ENCODE measurements at regions not wholly inside any gene's neighbourhood (a gene's known extent, or its start where the extent isn't known, plus 50 kb on each side); places are given as distances from the start of the nearest gene placed in this dataset.
"Not testable (repeated sequence)": the region's sequence is repeated elsewhere in the genome, so short reads cannot be mapped to it uniquely, and the experiment has no call there.

DNA sequence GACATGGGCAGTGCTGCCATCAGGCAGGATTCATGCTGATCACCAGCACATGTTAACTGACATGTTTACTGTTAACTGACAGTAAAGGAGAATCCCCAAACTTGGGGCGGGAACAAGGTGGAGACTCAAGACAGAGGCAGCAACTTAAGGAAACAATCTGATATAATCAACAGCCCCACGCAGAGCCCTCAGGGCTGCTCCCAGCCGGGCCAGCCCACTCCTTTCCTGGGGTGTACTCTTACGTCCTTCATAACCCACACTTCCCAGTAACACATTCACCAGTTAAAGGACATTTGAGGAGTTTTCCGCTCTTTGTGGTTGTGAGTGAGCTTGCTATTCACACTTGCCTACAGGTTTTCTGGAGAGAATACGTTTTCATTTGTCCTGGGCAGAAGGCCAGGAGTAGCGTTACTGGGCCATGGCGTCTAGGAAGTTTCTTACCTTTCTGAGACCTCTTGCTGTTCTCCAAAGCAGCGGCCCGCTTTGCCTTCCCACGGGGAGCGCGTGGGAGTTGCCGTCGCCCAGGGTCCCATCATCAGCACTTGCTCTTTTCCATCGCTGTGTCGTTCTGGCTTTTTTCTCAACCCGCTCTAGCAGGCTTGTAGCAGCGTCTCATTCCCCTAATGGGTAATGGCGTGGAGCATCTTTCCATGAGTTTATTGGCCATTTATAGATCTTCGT is 56.4 kb downstream of the FOXF2 start:
- no peaks in the 10 kb centered on the region for H3K36me3 ChIP-seq (replicated peaks in 1 of 2)
- intact Hi-C loops (cut with DNase I): no loop called here
- no peaks in the 10 kb centered on the region for H3K9me3 ChIP-seq (replicated peaks in 1 of 3)
- H3K4me3 ChIP-seq: no peak overlapping the region
- WGBS, 4 donors: 74 to 82% (median 81%) methylated on average over 21 of the region's 21 CpGs
- DNase-seq: no peak
- no peak for TF ChIP-seq POLR2A (IDR thresholded peaks at IDR 0.05)
- TF ChIP-seq, protein P1, sequence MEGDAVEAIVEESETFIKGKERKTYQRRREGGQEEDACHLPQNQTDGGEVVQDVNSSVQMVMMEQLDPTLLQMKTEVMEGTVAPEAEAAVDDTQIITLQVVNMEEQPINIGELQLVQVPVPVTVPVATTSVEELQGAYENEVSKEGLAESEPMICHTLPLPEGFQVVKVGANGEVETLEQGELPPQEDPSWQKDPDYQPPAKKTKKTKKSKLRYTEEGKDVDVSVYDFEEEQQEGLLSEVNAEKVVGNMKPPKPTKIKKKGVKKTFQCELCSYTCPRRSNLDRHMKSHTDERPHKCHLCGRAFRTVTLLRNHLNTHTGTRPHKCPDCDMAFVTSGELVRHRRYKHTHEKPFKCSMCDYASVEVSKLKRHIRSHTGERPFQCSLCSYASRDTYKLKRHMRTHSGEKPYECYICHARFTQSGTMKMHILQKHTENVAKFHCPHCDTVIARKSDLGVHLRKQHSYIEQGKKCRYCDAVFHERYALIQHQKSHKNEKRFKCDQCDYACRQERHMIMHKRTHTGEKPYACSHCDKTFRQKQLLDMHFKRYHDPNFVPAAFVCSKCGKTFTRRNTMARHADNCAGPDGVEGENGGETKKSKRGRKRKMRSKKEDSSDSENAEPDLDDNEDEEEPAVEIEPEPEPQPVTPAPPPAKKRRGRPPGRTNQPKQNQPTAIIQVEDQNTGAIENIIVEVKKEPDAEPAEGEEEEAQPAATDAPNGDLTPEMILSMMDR (IDR thresholded peaks at IDR 0.05): no peak
- H3K27me3 ChIP-seq: no peaks in the 10 kb centered on the region
- H3K4me1 ChIP-seq (replicated peaks in 1 of 2): no peaks in the 10 kb centered on the region
- no peak overlapping the region for H3K27ac ChIP-seq

DNA sequence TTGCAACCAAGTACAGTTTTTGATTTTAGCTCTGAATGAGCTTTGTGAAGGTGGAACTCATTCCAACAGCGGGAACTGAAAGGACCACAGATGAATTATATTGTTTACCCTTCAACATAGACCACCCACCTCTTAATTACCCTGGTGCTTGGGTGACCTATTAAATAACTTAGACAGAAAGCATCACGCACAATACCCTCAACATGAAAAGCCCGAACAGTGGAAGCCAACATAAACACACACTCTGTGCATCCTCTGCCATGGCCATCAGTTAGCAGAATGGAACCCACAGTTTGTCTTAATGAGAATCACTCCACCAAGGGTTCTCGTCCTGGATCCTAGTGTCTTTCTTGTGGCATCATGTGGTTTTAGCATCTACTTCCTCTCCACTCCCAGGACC is 60.5 kb downstream of the FOXF2 start:
- no peak for DNase-seq
- 57 to 70% (median 65%) methylated on average over 4 of the region's 4 CpGs for WGBS, 4 donors
- no peak for TF ChIP-seq POLR2A (IDR thresholded peaks at IDR 0.05)
- TF ChIP-seq, protein P1 (IDR thresholded peaks at IDR 0.05): no peak
- Histone ChIP-seq H3K27me3 (no peaks in the 10 kb centered on the region), H3K27ac (no peak overlapping the region), H3K4me1 (replicated peaks in 1 of 2) (no peaks in the 10 kb centered on the region), H3K4me3 (no peak overlapping the region), H3K9me3 (replicated peaks in 1 of 3) (no peaks in the 10 kb centered on the region), H3K36me3 (replicated peaks in 1 of 2) (no peaks in the 10 kb centered on the region)
- intact Hi-C loops (cut with DNase I): no loop called here

DNA sequence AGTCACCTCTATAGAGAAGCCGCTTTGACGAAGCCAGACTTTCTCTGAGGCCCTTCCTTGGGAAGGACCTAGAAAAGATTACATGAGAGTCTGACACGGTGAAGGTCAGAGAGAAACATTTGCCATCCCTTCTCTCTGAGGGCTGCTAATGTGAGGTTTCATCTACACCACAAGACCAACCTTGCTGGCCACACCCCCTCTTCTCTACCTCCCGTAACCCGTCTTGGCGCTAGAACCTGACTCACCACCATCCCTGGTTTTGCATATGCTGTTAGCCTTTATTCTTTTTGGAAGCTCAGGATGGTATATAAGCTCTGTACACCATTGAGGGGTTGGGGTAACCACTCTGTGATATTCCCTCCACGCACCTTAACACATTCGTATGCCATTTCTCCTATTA is 63.6 kb downstream of the FOXF2 start:
- intact Hi-C loops (cut with DNase I): no loop called here
- no peaks in the 10 kb centered on the region for H3K27me3 ChIP-seq
- H3K9me3 ChIP-seq (replicated peaks in 1 of 3): no peaks in the 10 kb centered on the region
- 90 to 94% (median 92%) methylated on average over 8 of the region's 8 CpGs for WGBS, 4 donors
- no peak overlapping the region for H3K4me3 ChIP-seq
- no peaks in the 10 kb centered on the region for H3K4me1 ChIP-seq (replicated peaks in 1 of 2)
- TF ChIP-seq, protein P1 (IDR thresholded peaks at IDR 0.05): no peak
- TF ChIP-seq POLR2A (IDR thresholded peaks at IDR 0.05): no peak
- no peak for DNase-seq
- no peaks in the 10 kb centered on the region for H3K36me3 ChIP-seq (replicated peaks in 1 of 2)
- no peak overlapping the region for H3K27ac ChIP-seq

DNA sequence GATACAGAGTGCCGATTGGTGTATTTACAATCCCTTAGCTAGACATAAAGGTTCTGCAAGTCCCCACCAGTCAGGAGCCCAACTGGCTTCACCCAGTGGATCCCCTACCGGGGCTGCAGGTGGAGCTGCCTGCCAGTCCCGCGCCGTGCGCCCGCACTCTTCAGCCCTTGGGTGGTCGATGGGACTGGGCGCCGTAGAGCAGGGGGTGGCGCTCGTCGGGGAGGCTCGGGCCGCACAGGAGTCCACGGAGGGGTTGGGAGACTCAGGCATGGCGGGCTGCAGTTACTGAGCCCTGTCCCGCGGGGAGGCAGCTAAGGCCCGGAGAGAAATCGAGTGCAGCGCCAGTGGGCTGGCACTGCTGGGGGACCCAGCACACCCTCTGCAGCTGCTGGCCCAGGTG is 67.4 kb downstream of the FOXF2 start:
- H3K4me3 ChIP-seq; H3K4me1 ChIP-seq (replicated peaks in 1 of 2); DNase-seq; H3K36me3 ChIP-seq (replicated peaks in 1 of 2); H3K27ac ChIP-seq; H3K27me3 ChIP-seq; H3K9me3 ChIP-seq (replicated peaks in 1 of 3); intact Hi-C loops (cut with DNase I): not testable (repeated sequence)
- 87 to 100% (median 93%) methylated on average over 4 to 22 of the region's 22 CpGs for WGBS, 4 donors

DNA sequence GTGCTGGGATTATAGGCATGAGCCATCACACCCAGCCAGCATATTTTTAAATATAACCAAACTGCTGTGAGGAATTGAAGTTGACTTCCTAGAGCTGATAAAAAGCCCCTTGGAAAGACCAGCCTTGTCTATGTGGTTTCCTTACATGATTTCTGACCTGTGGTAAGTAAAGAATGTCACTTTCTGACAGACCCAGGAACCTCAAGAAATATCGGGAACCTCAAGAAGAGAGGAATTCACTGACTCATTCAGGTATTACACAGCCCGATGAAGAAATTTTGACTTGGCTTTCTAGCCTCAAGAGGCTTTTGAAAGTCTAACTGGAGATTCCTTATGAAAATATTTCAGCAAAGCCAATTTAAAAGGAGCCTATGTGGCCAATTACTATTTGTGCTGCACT is 71.8 kb downstream of the FOXF2 start:
- H3K4me3 ChIP-seq: no peak overlapping the region
- no peaks in the 10 kb centered on the region for H3K4me1 ChIP-seq (replicated peaks in 1 of 2)
- no peak overlapping the region for H3K27ac ChIP-seq
- no peaks in the 10 kb centered on the region for H3K36me3 ChIP-seq (replicated peaks in 1 of 2)
- TF ChIP-seq, protein P1 (IDR thresholded peaks at IDR 0.05): no peak
- no peak for TF ChIP-seq POLR2A (IDR thresholded peaks at IDR 0.05)
- WGBS, 4 donors: 73 to 84% (median 79%) methylated on average over 2 of the region's 2 CpGs
- no peaks in the 10 kb centered on the region for H3K9me3 ChIP-seq (replicated peaks in 1 of 3)
- intact Hi-C loops (cut with DNase I): no loop called here
- DNase-seq: no peak
- H3K27me3 ChIP-seq: no peaks in the 10 kb centered on the region

Data from adrenal gland (tissue), 9 donors.